GM19395 (cell line): ENCODE measurements at regions not wholly inside any gene's neighbourhood (a gene's known extent, or its start where the extent isn't known, plus 50 kb on each side); places are given as distances from the start of the nearest gene placed in this dataset.
A peak's percentile ranks its signal among the peaks of the same experiment; 100 is the strongest.
"Not testable (repeated sequence)": the region's sequence is repeated elsewhere in the genome, so short reads cannot be mapped to it uniquely, and the experiment has no call there.

Source experiments
- ATAC-seq: cut with Tn5 transposase; IDR thresholded peaks from one replicate; pipeline ENCODE4 v1.9.1; 2021; ENCODE audit warnings: mild to moderate bottlenecking, moderate library complexity; ENCODE audit not compliant: unreplicated experiment

DNA sequence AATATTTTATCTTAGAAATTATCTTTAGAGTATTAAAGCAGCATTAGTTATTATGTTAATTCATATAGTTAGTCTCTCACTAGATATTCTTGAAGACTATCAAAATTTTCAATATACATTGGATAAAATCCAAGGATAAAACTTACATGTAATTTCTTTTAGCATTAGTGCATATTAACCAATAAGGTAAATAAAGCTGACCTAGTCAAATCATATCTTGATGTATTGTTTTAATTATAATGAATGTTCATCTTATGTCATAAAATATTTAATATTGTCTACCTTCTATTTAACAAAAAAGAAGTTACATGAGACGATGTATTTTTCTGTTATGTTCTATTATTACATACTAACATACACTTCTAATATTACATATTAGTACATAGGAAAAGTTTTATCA, 301.7 kb upstream of the DAB2 start:
- no peak for ATAC-seq

DNA sequence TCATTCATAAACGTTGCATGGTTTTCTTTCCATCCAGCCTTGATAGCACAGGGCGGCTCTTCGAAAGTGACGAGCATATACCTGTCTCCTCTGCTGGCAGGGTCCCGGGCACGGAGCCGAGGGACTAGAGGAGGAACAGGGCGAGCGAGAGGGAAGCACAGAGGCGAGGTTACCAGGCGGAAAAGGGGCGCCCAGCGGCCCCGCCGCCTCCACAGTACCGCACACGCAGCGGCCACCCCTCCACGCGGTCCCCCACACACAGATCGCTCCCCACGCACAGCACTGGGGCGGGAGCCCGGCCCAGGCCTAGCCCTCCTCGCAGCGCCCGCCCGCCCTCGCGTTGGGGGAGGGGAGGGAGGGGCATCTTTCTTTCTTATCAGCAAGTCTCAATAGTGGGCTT, 296.6 kb upstream of the DAB2 start:
- ATAC-seq = no peak

GRCh38 chr5:39720136-39720535, 295.4 kb upstream of the DAB2 start:
- ATAC-seq = no peak

DNA sequence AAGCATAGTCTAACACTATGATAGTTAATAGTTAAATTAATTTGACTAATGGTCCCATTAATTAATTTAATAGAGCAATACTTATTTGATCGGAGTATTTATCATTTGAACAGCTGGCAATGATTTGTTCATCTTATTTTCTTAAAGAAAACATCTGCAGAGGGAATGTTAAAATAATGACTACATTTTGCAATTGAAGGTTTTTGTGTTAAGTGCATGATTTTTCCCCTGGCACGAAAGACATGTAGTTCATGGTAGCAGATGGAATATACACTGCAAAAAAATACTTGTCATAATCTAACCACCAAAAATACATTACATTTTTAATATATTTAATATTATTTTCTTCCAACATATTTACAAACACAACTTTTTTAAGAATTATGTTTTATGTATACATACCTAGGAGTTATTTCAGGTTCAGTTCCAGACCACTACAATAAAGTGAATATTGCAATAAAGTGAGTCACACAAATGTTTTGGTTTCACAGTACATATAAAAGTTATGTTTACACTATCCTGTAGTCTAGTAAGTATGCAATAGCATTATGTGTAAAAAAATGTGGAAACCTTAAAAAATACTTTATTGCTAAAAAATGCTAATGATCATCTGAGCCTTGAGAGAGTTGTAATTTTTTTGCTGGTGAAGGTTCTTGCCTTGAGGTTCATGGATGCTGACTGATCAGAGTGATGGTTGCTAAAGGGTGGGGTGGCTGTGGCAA, 292.6 kb upstream of the DAB2 start:
- ATAC-seq = no peak

DNA sequence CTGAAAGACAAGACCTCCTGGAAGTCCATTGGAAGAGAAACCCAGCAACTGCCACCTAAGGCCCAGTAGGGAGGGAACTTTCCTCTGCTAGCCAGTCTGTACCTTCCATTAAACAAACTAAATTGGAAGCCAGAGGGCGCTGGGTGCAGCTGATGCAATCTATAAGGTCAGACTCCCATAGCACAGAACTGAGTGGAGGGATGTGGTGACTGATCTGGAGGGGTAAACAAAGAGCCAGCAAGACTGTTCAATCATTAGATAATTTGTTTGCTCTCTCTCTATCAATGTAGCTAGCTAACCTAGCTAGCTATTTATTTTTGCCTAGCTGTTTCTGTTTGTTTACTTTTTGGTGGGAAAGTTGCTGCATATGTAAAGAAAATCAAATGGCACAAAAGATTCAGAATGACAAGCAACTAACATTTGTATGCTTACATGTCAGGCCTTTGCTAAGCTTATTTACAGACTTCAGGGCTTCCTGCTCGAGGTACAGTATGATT, 291.8 kb upstream of the DAB2 start:
- ATAC-seq = peak; percentile 66

- ATAC-seq = no peak
These were observed 289.4 kb upstream of the DAB2 start for GRCh38 chr5:39714036-39714698.

DNA sequence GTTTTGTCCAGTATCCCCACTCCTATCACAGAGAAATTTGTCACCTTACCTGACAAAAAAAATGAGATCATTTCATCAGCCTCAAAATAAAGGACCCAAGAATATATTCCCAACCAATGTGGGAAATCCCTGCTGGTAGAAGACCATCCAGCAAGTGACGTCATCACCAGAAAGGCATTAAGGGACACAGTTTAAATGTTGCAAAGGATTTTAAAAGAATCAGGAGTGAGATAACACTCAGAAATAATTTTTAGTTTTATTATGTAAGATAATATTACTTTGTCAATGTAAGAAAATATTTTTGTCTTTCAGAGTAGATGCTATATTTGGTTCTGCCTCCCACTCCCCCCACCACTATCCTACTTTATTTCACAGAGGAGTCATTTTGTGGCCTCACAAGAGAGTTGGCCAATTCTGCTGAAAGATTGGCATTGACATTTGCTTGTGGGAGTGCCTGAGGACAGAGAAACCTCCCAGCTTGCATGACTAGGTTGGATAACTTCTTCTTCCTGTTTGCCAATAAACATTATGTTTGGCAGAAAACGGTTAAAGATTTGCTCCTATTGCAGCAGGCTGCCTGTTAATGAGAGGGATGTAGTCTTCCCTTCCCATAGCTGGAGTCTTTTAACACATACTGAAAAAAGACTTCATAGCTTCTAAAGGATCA, 288.6 kb upstream of the DAB2 start:
- ATAC-seq = no peak

- no peak for ATAC-seq
These were observed 287.8 kb upstream of the DAB2 start for GRCh38 chr5:39712316-39713249.

GRCh38 chr5:39711821-39712220, 287.0 kb upstream of the DAB2 start:
- no peak for ATAC-seq

DNA sequence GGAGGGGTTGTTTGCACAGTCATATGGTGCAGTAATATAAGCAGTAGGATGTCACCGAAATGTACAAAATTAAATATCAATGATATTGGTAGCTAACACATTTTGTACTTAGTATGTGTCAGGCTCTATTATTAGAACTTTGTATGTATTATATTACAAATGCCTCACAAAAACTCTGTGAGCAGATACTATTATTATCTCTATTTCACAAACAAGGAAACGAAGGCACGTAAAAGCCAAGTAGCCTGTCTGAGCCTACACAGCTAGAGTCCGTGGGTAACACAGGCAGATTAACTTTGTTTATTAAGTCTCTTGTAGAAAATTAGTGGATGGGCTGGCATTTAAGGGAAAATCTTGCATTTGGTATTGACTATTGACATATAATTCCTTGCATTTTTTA, 284.3 kb upstream of the DAB2 start:
- no peak for ATAC-seq

DNA sequence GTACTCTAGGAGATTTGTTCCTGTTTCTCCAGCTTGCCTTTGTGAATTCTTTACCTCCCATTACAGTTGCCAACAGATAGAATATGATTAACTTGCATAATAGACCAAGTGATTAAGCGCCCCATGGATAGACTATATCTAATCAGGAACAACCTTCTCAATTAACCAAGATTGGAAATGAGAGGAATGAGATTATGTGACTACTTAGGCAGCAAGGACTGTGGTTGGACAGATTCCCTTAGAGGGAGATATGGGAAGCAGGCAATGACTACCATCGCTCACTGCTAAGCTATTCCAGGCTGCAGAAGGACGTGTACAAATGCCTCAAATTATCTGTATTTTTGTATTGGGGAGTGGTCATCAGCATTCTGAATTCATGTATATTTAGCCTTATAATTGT, 278.1 kb upstream of the DAB2 start:
- no peak for ATAC-seq

DNA sequence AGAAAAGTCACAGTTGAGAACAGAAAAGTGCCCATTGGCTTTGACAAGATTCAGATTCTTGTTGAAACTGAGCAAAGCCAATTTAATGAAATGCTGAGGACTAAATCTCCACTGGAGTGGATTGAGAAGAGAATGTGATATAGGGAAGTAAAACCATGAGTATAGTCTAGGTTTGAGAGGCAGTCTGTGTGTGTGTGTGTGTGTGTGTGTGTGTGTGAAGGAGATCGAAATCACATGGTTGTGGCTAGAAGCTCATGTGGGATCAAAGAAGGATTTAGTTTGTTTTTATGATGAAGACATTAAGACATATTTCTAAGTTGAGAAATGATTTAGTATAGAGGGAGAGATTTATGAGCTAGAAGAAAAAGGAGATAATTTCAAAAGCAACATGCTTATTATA, 275.7 kb upstream of the DAB2 start:
- no peak for ATAC-seq

DNA sequence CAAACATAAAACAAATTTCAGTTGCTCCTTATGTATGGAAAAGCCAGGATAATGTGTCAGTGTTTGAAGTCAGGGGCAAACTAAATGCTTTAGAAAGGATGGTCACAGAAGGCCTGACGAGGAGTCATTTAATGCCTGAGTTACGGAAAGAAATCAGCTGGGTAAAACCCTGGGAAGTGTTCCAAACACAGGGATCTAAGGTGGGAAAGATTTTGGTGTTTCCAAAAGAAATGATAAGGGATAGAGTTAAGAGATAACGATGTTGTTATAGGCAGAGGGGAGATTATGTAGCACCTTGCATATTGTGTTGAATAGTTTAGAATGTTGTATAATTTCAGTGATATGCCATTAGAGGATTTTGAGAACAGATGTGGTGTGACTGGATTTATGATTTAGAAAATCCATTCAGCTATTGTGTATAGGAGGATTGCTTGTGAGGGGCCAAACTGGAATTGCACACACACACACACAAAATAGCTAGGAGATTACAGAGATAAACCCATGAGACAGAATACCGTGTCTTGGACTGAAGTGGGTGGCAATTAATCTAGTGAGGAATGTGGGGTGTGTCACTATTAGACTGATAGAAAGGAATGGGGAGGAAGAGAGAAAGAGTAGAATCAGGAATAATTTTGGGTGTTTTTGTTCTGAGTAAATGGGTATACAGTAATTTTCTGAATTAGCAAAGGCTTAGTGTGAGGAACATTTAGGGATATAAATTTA, 274.2 kb upstream of the DAB2 start:
- ATAC-seq = no peak

DNA sequence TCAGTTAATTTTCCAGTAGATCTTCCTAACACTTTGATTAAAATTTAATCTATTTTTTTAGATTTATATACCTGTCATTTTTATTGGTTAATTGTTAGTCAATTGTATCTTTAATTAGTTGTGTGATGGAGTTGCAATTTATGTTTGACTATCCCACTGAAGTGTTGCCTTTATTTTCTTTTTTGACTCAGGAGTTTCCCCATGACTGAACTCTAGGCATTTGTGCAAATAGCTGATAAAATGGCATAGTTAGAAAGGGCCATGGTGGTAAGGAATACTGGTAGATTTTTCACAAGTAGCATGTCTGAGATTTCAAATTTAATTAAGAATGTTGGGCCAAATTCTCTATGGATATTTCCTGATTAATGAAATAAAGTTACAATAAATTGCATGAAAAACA, 273.1 kb upstream of the DAB2 start:
- ATAC-seq = no peak

DNA sequence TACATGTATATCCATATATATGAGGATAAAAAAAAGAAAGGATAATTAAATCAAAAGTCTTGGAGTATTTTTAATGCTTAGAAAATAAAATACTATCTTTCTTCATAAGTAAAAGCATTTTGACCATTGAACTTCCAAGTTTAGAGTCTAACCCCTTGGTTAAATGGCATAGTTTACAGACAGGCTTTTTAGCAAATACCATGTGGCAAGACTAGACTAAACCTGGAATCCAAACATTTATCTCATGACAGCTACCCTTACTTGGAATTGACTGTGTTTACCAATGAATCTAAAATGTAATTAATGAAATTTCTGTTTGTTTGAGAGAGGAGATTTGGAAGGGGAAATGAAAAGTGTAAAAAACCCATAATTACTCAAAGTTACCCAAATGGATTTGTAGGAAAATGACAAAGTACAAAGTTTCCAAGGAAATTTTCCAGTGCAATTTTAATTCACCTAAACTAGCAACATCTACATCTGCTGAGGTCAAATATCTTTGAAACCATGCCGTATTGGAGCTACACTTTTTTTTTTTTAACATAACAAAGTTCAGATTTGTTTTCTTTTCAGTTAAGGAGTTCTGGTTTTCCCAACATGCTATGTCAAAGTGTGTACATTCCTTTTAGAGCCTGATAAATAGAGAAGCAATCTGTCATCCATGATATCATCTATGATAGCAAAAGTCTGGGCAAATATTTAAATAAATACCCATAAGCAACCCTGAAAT, 272.1 kb upstream of the DAB2 start:
- no peak for ATAC-seq

- no peak for ATAC-seq
These were observed 267.2 kb upstream of the DAB2 start for GRCh38 chr5:39691993-39692392.

- ATAC-seq = no peak
These were observed 266.4 kb upstream of the DAB2 start for GRCh38 chr5:39691136-39691535.

DNA sequence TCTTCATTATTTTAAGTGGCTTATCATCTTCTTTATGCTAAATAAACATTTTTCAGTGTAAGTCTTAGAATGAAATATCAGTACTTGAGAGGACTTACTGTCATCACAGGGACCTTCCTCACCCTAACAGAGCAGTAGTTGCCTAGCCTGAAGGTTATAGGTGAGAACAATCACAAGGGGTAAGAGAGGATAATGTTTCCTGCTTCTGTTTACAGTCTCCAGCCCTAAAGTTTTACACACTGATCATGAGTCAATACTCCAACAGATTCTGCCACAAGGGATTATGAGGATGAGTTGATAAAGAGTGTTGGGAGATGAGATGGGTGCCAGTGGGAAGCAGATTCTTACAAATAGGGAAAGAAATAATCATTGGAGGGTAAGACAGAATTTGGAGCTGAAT, 265.1 kb upstream of the DAB2 start:
- ATAC-seq = no peak

GRCh38 chr5:39687924-39688323, 263.1 kb upstream of the DAB2 start:
- not testable (repeated sequence) for ATAC-seq

GRCh38 chr5:39680213-39680612, 255.4 kb upstream of the DAB2 start:
- no peak for ATAC-seq
